ENCODE measurements at regions not wholly inside any gene's neighbourhood (a gene's known extent, or its start where the extent isn't known, plus 50 kb on each side); places are given as distances from the start of the nearest gene placed in this dataset.
"Not testable (repeated sequence)": the region's sequence is repeated elsewhere in the genome, so short reads cannot be mapped to it uniquely, and the experiment has no call there.

- Mint-ChIP-seq H3K27me3 (peaks cover 17% of the 10 kb centered on the region), H3K27ac (no peak overlapping the region), H3K9me3 (no peaks in the 10 kb centered on the region), H3K36me3 (ENCODE audit: low read depth) (no peaks in the 10 kb centered on the region), H3K4me1 (ENCODE audit: low read depth) (peaks cover 22% of the 10 kb centered on the region), H3K4me3 (no peak overlapping the region)
Measured at GRCh38 chr11:69215784-69216415, 60.2 kb downstream of the SMIM38 start.

GRCh38 chr11:69216647-69217051 is 60.9 kb downstream of the SMIM38 start:
- no peak overlapping the region for H3K4me3 Mint-ChIP-seq
- no peaks in the 10 kb centered on the region for H3K36me3 Mint-ChIP-seq (ENCODE audit: low read depth)
- no peaks in the 10 kb centered on the region for H3K9me3 Mint-ChIP-seq
- H3K27ac Mint-ChIP-seq = no peak overlapping the region
- peaks cover 10% of the 10 kb centered on the region for H3K27me3 Mint-ChIP-seq
- peaks cover 19% of the 10 kb centered on the region for H3K4me1 Mint-ChIP-seq (ENCODE audit: low read depth)

GRCh38 chr11:69217276-69218105 is 61.8 kb downstream of the SMIM38 start:
- Mint-ChIP-seq H3K36me3 (ENCODE audit: low read depth) (no peaks in the 10 kb centered on the region), H3K9me3 (no peaks in the 10 kb centered on the region), H3K4me3 (no peak overlapping the region), H3K27me3 (peaks cover 6% of the 10 kb centered on the region), H3K4me1 (ENCODE audit: low read depth) (peaks cover 10% of the 10 kb centered on the region), H3K27ac (no peak overlapping the region)

- Mint-ChIP-seq H3K27me3 (peaks cover 9% of the 10 kb centered on the region), H3K4me3 (no peak overlapping the region), H3K27ac (no peak overlapping the region), H3K36me3 (ENCODE audit: low read depth) (no peaks in the 10 kb centered on the region), H3K4me1 (ENCODE audit: low read depth) (peaks cover 4% of the 10 kb centered on the region), H3K9me3 (no peaks in the 10 kb centered on the region)
Measured at GRCh38 chr11:69218271-69218682, 62.5 kb downstream of the SMIM38 start.

GRCh38 chr11:69218946-69219720 is 63.4 kb downstream of the SMIM38 start:
- Mint-ChIP-seq H3K4me1 (ENCODE audit: low read depth) (no peaks in the 10 kb centered on the region), H3K4me3 (no peak overlapping the region), H3K27ac (no peak overlapping the region), H3K36me3 (ENCODE audit: low read depth) (no peaks in the 10 kb centered on the region), H3K27me3 (peaks cover 9% of the 10 kb centered on the region), H3K9me3 (no peaks in the 10 kb centered on the region)

GRCh38 chr11:69219991-69220390 is 64.3 kb downstream of the SMIM38 start:
- no peaks in the 10 kb centered on the region for H3K4me1 Mint-ChIP-seq (ENCODE audit: low read depth)
- no peaks in the 10 kb centered on the region for H3K9me3 Mint-ChIP-seq
- peaks cover 14% of the 10 kb centered on the region for H3K27me3 Mint-ChIP-seq
- H3K27ac Mint-ChIP-seq = no peak overlapping the region
- H3K4me3 Mint-ChIP-seq = no peak overlapping the region
- H3K36me3 Mint-ChIP-seq (ENCODE audit: low read depth) = no peaks in the 10 kb centered on the region

- peaks cover 20% of the 10 kb centered on the region for H3K27me3 Mint-ChIP-seq
- no peak overlapping the region for H3K27ac Mint-ChIP-seq
- no peak overlapping the region for H3K4me3 Mint-ChIP-seq
- no peaks in the 10 kb centered on the region for H3K36me3 Mint-ChIP-seq (ENCODE audit: low read depth)
- no peaks in the 10 kb centered on the region for H3K4me1 Mint-ChIP-seq (ENCODE audit: low read depth)
- no peaks in the 10 kb centered on the region for H3K9me3 Mint-ChIP-seq
Measured at GRCh38 chr11:69220561-69221051, 64.9 kb downstream of the SMIM38 start.

GRCh38 chr11:69221086-69221485 is 65.4 kb downstream of the SMIM38 start:
- H3K27ac Mint-ChIP-seq = no peak overlapping the region
- peaks cover 2% of the 10 kb centered on the region for H3K36me3 Mint-ChIP-seq (ENCODE audit: low read depth)
- peaks cover 22% of the 10 kb centered on the region for H3K27me3 Mint-ChIP-seq
- H3K4me3 Mint-ChIP-seq = no peak overlapping the region
- peaks cover 3% of the 10 kb centered on the region for H3K9me3 Mint-ChIP-seq
- H3K4me1 Mint-ChIP-seq (ENCODE audit: low read depth) = no peaks in the 10 kb centered on the region

GRCh38 chr11:69221636-69222035 is 65.9 kb downstream of the SMIM38 start:
- H3K4me3 Mint-ChIP-seq; H3K36me3 Mint-ChIP-seq (ENCODE audit: low read depth); H3K4me1 Mint-ChIP-seq (ENCODE audit: low read depth); H3K27ac Mint-ChIP-seq; H3K9me3 Mint-ChIP-seq: not testable (repeated sequence)
- H3K27me3 Mint-ChIP-seq = peaks cover 27% of the 10 kb centered on the region

GRCh38 chr11:69227271-69227670 is 66.7 kb upstream of the MYEOV start:
- H3K27me3 Mint-ChIP-seq = peaks cover 40% of the 10 kb centered on the region

GRCh38 chr11:69229511-69229910 is 64.4 kb upstream of the MYEOV start:
- peaks cover 4% of the 10 kb centered on the region for H3K4me1 Mint-ChIP-seq (ENCODE audit: low read depth)
- no peak overlapping the region for H3K4me3 Mint-ChIP-seq
- peaks cover 4% of the 10 kb centered on the region for H3K36me3 Mint-ChIP-seq (ENCODE audit: low read depth)
- H3K27ac Mint-ChIP-seq = no peak overlapping the region
- H3K9me3 Mint-ChIP-seq = peaks cover 12% of the 10 kb centered on the region
- H3K27me3 Mint-ChIP-seq = peaks cover 35% of the 10 kb centered on the region

More at GRCh38 chr11:69227271-69227670, 66.7 kb upstream of the MYEOV start:
- peaks cover 4% of the 10 kb centered on the region for H3K36me3 Mint-ChIP-seq (ENCODE audit: low read depth)
- no peak overlapping the region for H3K4me3 Mint-ChIP-seq
- no peak overlapping the region for H3K27ac Mint-ChIP-seq
- peaks cover 12% of the 10 kb centered on the region for H3K9me3 Mint-ChIP-seq
- no peaks in the 10 kb centered on the region for H3K4me1 Mint-ChIP-seq (ENCODE audit: low read depth)

GRCh38 chr11:69230856-69231425 is 63.0 kb upstream of the MYEOV start:
- no peak overlapping the region for H3K4me3 Mint-ChIP-seq
- H3K4me1 Mint-ChIP-seq (ENCODE audit: low read depth) = peaks cover 4% of the 10 kb centered on the region
- peaks cover 4% of the 10 kb centered on the region for H3K36me3 Mint-ChIP-seq (ENCODE audit: low read depth)
- peaks cover 20% of the 10 kb centered on the region for H3K27me3 Mint-ChIP-seq
- H3K9me3 Mint-ChIP-seq = peaks cover 10% of the 10 kb centered on the region
- no peak overlapping the region for H3K27ac Mint-ChIP-seq

GRCh38 chr11:69231466-69232018 is 62.4 kb upstream of the MYEOV start:
- peaks cover 4% of the 10 kb centered on the region for H3K4me1 Mint-ChIP-seq (ENCODE audit: low read depth)
- H3K27me3 Mint-ChIP-seq = peaks cover 14% of the 10 kb centered on the region
- no peak overlapping the region for H3K27ac Mint-ChIP-seq
- no peak overlapping the region for H3K4me3 Mint-ChIP-seq
- H3K9me3 Mint-ChIP-seq = peaks cover 4% of the 10 kb centered on the region
- H3K36me3 Mint-ChIP-seq (ENCODE audit: low read depth) = no peaks in the 10 kb centered on the region

Measured in stimulated activated naive CD8-positive, alpha-beta T cell treated with anti-CD3 and anti-CD28 coated beads, Interleukin-15, Interleukin-2, amounts not matched to agents 100 ng/mL and 50 ng/mL, for 24 hours (primary cell).